ENCODE measurements at regions not wholly inside any gene's neighbourhood (a gene's known extent, or its start where the extent isn't known, plus 50 kb on each side); places are given as distances from the start of the nearest gene placed in this dataset.

DNA sequence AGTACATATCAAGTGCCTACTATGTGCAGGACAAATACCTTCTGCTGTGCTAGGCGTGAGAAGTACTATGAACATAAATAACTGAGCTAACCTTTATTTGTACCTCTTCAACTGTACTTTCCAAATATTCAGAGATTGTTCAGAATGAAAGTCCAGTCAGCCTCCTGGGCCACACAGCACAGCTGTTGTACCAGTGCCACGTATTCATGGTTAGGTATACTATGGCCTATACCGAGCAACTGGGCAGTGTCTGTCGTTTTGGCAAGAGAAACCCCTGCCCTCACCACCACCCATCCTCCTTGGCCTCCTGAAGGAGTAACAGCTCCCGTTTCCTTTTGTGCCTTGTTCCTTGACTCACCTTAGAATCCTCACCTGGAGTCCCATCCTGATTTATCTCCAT lies 53.0 kb downstream of the RASSF10 start:
- DNase-seq: no peak

DNA sequence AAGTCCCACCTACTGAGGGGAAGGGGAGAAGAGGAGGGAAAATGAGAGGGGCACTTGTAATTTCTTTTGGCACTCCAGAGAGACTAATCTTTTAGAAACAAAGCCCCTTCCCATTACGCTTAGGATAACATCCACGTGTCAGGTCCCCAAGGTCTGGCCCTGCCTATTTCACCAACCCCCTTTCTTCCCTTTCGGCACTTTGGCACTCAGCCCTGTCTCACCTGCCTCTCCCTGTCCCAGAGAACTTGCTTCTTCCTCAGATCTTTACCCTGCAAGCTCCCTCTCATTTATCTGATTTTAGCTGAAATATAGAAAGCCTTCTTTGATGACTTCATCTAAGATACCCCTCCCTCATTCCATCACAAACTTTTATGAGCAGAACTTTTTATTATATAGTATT lies 55.5 kb downstream of the RASSF10 start:
- DNase-seq: no peak

DNA sequence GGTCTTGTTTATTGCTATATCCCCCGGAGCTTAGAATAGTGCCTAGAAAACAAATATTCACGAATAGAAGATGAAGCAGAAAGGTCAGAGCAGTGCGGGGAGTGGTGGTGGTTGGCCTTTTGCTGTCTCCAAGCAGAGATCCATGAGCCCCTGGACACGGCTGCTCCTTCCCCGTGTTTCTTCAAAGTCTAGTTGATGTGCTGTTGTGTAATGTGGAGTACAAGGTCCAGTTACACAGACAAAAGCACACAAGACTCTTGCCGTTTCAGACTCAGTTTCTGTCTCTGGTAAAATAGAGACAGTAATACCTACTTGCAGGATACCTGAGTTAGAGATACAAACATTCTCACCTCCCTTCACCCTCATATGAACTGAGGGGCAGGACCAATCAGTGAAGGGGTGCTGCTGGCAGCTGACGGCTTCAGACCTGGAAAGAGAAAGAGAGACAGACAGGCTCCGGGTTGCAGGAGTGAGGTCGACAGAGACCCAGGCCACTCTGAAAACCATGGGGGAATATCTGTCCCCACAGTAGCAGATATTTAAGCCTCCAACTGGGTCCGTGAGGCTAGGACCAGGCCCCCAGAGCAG lies 56.2 kb downstream of the RASSF10 start:
- DNase-seq: no peak

DNA sequence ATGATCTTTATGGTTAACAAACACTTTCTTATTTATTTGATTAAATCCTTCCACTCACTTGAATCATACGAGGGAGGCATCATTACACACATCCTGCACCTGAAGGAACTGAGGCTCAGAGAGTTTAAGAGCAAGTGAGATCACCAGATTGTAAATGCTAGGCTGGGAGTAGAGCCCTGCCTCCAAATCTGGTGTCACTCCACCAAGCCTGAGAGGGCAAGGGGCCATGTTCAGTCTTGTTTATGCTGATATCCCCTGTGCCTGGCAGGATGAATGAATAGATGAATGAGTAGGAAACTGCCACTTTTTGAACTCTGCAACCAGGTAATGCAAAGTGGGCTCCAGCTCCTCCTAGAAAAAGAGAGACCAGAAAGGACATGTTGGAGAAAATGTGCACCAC lies 59.1 kb downstream of the RASSF10 start:
- DNase-seq: no peak

DNA sequence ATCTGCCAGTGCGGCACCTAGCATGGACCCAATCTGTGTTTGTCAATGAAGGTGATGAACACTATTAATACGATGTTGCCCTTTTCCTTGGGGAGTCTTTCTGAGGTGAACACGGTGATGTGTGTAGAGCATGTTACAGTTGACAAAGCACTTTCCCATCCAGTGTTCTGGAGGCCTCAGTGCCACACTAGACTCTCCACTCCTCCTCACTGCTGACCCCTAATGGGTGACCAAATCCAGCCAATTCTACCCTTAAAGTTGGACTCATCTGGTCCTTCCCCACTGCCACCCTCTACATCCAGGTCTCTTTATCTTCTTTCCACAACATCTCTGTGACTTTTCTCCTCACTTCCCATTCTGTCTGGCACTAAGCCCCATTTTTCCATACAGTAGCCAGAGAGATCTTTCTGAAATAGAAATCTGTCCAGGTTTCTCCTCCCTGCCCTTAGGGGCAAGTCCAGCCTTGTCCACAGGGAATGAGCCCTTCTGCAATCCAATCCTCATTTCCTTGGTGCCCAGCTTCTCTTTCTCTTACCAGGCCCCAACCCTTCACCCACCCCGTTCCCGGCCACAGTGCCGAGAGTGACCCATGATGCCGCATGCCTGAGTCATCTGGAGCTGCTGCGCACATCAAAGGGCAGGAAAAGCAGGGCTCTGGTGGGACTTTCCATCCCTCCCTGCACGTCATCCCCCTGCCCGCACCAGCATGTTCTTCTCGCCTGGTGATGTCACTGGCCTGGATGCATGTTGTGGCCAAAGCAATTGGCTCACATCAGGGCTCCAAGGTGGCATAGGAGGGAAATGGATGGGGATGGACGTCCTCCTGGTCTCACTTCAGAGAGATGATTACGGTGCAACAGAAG lies 64.2 kb downstream of the RASSF10 start:
- peak; percentile 67 for DNase-seq

DNA sequence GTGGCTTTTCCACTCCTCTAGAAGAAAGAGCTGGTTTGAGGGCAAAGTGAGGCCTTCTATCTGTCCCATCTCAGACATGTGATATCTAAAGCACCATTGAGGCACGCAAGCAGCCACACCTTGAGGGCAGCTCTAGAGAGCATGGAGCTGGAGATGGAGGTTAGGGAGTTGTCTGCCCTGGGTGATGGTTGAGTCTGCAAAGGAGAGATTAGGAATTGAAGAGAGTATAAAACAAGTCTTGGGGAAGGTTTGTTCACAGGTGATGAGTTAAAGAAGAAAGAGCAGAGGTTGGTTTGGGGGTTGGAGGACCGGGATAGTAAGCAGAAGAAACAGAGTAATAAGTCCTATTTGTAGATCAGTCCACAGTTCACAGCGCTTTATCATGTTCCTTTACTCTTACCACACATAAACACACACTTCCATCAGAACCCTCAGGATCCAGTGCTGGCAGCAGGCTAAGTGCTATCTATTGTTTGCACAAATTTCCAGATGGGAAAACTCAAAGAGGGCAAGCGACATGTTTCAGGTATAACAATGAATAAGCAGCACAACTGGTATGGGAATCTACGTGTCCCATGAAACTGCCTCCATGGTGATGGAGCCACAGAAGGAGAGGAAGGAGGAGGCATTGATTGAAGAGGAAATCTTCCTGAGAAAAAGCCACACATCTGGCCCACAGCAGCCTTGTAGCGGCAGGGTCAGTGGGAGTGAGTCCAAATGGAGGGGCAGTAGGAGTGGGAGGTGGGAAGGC lies 65.8 kb downstream of the RASSF10 start:
- DNase-seq: no peak

DNA sequence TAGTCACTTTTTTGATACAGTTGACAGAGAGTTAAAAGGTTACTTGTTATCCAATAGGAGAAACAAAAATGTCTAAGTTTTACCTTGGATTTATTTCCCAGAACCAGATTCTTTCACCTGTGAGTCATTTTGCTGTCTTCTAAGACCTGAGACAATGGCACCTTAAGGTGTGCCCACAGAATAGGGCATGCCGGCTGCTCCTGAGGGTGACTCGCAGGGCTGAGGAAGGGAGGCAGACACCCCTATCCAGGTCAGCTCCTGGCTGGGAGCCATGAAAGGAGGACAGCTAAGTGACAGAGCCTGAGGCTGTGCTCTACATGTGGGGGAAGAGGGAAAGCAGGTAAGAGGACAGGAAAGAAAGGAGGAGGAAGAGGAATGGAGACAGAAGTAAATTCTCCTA lies 67.8 kb downstream of the RASSF10 start:
- DNase-seq: no peak

DNA sequence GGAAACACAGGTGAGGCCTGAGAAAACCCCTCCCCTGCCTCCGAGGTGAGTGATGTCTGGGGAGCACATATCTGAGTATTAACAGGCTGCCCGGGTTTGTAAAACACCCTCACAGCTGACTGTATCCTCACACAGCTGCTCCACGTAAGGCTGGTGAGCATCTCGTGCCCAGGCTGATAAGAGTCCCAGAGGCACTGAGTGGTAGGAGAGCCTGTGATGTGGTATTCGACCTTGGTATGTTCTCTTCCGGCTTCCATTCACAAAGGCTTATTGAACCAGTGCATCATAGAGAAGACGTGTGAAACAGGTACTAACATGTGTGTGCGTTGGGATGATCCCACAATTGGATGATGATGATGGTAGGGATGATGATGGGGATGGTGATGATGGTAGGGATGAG lies 71.7 kb downstream of the RASSF10 start:
- DNase-seq: no peak

DNA sequence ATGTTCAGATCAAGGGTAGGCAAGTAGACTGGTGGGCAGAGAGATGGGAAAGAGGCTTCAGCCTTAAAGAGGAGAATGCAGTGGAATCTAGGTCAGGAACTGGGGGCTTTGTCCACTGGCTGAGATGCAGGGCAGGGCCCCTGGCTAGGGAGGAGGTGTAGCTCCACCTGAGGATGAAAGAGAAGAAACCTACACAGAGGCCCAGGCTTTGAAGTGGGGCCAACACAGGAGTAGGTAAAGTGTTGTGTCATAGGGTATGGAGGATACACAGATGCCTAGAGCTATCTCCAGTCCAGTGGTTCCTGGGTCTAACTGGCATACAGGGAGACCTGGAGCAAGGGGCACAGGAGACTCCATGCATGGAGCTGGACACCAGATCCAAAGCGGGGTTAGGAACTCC lies 73.5 kb downstream of the RASSF10 start:
- DNase-seq: no peak

DNA sequence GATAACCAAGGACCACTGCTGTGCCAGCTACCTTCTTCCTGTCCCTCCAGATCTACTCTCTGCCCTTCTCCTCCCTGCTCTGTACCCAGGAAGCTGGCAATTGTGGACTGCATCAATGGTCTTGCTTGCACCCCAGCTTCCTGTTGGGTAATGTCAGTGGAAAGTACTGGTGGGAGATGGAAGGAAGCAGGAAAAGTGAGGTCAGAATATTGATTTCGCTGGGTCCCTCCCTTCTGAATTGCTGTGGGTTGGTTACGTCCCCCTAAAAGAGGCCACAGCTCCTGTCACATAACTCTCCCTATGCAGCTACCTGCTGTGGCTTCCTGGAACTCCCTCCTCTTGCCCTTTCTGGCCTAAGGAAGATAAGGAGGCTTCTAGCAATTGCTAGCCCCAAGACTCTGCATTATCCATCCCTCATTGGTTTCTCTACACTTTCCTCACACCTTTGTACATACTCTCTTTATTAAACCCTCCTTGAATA lies 81.2 kb downstream of the RASSF10 start:
- DNase-seq: no peak

DNA sequence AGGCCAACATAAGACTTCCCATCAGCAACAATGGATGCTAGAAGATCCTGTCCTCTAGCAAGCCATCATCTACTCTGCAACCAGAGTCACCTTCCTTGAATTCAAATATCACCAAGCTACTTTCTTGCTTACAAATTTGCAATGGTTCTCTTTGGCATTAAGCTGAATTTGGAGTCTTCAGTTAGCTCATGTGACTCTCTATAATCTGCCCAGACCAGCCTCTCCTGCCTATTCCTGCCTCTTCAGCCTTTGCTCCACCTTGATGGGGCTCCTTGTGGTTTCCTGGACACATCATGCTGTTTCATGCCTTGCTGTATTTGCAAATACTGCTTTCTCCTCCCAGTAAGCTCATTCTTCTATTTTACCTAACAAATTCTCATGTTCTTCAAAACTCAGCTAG lies 82.3 kb downstream of the RASSF10 start:
- no peak for DNase-seq

DNA sequence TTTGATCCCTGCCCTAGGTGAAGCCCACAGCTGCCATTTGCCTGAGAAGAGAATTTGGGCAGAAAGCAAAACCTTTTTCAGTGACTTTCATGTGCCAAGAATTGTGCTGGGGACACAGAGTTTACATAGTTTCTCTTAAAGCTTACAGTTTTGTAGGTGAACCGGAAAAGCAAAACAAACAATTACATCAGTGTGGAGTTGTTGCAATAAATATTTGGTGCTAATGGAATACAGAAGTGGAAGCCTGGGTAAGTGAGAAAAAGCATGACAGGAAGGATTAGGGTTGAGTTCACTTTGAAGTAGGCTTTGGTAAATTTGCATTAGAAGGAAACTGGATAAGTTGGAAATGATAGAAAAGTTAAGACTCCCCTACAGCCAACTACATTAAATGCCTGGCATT lies 82.7 kb downstream of the RASSF10 start:
- no peak for DNase-seq

DNA sequence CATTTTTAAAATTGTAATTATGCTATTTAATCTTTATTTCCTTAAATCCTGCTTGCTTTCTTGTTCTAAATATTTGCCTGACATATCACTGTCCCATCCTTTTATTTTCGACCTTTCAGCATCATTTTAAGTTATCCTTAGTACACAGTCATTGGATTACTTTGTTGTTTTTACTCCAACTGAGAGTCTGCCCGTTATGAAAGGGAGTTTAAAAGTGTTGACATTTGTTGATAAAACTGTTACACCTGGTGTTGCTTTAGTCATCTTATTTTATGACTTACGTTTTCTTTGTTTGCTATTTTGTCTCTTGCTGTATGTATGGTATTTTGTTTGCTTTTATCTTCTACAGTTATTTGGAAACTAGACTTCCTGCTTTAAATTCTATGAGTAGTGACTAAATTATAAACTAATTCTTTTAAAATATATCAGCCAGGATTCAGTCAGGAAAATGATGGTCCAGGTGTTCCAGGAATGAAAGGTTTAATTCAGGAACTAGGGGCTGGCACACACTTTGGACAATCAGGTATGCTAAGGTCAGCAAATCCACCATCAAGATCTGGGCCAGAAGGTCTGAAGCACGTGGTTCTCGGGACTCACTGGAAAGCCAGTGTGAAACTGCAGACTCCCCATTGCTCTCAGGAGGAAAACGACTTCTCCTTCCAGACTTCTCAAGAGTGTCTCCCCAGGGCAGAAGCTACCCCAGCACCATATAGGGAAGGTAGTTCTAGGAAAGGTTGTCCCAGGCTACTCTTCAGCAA lies 86.0 kb downstream of the RASSF10 start:
- DNase-seq: no peak

DNA sequence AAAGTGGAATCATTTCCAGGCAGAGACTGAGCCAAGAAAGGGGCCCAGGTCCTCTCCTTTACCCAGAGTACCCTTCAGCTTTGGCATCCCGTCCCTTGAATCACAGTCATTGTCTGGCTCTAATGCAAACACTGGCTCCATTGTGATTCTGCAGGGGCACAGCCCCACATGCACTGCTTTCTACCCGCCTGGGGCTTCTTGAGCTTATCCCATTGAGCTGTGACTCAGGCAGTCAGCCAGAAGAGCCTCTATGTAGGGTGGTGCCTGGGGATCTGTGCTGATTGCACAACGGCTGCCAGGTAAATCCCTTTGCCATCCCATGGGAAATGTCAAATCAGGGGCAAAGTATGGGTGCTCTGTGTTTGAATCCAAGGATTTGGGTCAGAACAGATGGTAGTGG lies 88.9 kb downstream of the RASSF10 start:
- no peak for DNase-seq

DNA sequence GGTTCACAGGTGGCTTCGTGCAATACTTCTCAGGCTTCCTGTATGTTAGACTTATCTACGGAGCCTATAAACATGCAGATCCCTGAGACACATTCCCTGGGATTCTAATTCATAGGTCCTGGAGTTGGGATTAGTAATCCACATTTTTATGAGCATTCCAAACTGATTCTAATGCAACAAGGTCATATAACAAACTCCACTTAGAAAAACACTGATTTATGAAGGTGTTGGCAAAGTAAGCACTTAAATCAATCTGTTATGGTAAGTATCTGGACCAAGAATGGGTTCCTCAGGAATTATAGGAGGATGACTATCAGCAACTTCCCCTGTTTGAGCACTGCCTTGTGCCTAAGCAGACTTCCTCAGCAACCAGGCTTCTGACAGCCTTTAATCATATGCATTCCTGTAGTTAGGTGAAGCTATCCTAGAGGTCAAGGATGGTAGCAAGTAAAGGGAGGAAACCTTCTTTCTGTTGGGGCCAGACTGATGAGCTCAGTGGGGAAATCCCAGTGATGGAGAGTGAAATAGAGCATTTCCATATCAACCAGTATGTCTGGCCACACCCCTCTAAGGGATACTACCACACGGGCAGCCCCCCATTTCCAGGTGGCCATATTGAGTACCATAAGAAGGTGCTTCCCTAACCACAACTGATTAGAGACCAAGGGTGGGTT lies 89.6 kb downstream of the RASSF10 start:
- no peak for DNase-seq

DNA sequence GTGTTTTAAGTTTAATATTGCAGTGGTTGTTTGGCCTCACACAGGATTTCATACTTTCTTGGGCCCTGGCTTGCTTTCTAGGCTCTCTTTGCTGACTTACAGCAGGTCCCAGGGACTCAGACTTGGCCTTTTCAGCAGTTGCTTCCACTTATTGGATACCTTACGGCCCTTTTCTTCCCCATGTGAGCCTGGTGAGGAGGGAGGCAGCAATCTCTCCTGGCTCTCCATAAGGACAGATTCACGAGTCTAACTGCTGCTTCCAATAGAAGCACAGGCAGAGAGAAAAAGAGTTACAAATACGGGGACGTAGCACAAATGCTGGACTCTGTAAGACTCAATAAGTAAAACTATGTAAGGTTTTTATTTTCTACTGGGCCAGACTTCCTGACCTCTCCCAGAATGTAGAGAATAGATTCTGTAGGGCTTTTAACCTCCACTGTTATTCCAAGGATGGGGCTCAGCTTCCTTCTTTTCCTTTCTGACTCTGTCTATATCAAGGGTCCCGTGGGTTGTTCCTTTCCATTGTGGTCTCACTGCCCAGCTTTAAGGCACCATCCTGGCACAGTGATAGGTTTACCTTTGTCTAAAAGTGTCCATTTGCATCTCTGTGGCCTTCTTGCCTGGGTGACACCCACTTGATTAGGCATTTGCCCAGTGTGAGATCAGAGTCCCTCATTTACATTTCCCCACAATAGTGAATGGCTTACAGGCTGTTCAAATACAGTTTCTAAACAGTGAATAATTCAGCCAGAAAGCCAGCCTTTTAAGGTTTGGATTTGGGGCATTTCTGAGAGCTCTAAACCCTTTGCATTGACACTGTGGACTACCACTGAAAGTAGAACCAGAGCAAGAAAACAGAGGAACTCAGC lies 92.8 kb downstream of the RASSF10 start:
- no peak for DNase-seq

DNA sequence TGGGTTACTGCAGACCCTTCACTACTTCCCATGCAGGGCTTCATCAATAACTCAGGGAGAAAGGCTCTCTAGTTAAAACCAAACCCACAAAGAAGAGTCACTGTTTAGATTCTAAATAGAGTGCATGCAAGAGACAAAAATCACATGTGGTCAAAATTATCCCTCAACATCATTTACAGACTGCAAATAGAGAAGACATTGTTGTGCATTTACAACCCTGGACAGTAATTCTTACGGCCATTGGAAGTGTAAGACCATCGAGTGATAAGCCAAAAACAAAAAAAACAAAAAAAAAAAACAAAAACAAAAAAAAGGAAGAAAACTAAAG lies 93.4 kb downstream of the RASSF10 start:
- no peak for DNase-seq

DNA sequence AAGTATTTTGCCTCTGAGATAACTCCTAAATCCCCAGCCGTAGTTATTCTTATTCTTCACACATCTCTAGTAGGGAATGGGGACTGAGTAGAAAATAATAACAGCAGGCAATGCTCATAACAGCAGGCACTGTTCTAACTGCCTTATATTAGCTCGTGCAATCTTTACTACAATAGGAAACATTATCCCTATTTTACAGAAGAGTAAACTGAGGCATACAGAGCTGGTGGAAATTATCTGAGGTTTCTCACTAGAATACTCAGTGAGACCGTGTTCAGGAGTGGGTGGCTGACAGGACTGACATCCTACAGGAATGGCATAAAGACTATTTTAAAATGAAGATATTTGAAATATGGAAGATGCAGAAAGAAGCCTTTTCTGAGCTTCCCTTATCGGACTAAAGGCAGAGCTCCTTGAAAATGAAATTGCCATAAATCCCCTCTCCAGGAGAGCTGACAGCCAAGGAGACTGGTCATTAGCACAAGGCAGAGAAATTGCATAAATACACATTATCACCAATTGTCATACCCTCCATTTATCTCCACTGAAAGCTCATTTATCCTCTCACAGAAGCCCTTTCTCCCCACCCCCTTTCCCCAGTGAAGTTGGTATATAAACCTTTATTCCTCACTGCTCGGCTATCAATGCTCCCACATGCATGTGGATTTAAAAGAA lies 93.9 kb downstream of the RASSF10 start:
- DNase-seq: no peak

DNA sequence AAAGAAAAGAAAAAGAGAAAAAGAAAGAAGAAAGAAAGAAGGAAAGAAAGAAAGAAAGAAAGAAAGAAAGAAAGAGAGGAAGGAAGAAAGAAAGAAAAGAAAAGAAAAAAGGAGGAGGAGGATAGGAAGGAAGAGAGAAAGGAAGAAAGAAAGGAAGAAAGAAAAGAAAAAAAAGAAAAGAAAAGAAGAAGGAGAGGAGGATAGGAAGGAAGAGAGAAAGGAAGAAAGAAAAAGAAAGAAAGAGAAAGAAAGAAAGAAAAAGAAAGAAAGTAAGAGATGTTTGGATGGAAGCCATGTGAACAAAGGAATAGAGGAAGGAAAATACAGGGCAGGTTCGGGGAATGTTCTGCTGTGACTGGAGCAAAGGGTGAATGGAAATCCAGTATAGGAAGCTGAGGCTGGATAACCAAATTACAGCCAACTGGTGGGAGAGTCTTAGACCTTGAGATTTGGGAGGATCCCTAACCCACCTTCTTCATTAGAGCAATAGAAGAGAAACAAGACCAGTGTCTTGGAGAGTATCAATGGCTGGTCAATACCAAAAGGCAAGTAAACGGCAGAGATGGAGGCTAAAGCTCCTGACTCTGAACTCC lies 94.9 kb downstream of the RASSF10 start:
- DNase-seq: no peak

DNA sequence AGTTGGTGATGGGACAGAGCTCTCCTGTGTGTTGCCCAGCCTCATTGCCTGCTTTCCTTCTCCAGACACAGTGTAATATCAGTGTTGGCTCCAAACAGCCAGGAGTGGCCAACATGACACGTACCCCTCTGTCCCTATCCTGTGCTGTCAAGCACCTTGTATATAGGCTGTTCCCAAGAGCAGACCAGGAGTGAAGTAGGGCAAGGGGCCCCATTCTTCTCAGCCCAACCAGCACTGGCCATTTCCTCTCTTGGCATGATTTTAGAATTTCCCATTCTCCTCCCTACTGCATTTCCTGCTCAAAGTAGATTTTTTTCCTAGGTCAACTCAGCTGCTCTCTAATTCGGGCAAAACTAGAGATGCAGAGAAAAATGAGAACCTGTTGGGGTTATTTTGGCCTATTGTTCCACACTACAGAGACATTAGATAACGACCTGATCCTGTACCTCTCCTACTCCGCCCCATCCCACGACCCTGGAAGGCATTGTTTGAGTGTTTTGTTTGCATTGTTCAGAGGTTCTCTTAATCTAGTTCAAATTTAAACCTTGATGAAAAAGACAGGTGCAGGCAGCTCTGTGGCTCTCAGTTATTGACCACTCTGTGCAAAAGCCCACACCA lies 95.6 kb downstream of the RASSF10 start:
- DNase-seq: no peak

Data from 8988T (cell line).